ENCODE measurements at regions not wholly inside any gene's neighbourhood (a gene's known extent, or its start where the extent isn't known, plus 50 kb on each side); places are given as distances from the start of the nearest gene placed in this dataset.
"Not testable (repeated sequence)": the region's sequence is repeated elsewhere in the genome, so short reads cannot be mapped to it uniquely, and the experiment has no call there.

GRCh38 chr11:98036810-98037209 is 983.9 kb upstream of the CNTN5 start:
- no peak for DNase-seq (ENCODE audit: low spot score)

GRCh38 chr11:98040061-98040808 is 980.5 kb upstream of the CNTN5 start:
- no peak for DNase-seq (ENCODE audit: low spot score)

- no peak for DNase-seq (ENCODE audit: low spot score)
Observed at GRCh38 chr11:98047647-98048046, 973.1 kb upstream of the CNTN5 start.

DNA sequence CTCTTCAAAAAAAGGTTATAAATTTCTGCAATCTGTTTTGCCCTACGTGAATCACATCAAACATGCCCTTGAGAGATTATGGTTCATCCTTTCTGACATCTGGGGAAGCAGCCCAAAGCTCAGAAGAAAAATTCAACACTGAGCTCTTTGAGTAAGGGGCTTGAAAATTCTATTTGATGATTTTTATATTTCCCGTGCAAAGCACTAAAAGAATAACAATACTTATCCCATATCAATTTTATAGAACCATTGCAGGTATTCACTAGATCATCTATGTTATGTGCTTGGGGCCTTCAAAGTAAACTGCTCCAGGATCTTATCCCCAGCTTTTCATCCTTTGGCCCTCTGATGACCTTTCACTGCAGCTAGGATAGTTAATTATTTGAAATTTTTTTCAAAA is 966.9 kb upstream of the CNTN5 start:
- no peak for DNase-seq (ENCODE audit: low spot score)

DNA sequence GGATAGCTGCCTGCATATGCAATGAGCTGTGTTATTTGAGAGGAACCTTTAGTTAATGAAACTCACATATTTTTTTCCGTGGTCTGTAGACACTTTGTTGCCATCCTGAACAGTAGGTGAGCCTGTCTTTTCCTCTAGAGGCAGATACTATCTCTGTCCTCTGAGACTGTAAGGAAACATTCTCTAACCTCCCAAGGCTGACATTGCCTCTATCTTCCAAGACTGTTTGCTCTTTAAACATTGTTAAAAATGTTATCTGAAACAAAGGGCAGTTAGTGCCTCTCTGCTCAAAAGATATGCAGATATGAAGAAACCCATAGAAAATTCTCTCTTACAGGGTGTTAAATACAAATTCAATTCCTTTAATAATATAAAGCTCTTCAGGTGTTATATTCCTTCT is 963.8 kb upstream of the CNTN5 start:
- no peak for DNase-seq (ENCODE audit: low spot score)

DNA sequence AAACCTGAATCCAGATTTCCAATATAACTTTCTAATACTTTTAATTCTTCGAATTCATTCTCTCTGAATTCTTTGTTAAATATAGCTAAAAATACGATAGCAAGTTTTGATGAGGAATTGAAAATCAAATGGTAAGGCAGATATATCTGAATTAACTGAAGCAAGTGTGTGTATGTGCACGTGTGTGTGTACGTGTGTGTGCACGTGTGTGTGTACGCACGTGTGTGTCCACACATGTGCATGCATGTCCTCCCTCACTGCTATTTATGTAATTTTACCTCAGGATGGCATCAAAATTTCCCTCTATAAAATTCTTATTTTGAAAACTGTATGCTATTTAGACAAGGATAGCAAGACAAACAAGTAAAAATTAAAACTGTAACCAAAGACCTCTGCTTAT is 961.3 kb upstream of the CNTN5 start:
- no peak for DNase-seq (ENCODE audit: low spot score)

GRCh38 chr11:98060759-98061158 is 960.0 kb upstream of the CNTN5 start:
- DNase-seq (ENCODE audit: low spot score): no peak

DNA sequence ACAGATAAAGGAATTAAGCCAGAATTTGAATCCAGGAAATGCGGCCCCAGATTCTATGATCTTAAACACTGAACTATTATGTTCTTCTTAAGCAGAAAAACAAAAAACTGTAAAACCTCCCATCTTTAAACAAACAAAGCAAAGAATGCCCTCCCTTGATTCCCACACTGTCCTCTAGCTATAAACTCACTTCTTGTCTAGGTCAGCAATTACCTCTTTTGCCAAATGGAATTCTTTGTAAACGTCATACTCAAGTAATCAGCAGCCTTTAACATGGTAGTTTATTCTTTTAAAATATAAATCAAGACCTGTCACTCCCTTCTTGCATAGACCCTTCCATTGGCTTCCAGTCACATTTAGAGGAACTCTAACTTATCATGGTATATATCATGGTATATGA is 958.9 kb upstream of the CNTN5 start:
- DNase-seq (ENCODE audit: low spot score): no peak

GRCh38 chr11:98062714-98063113 is 958.0 kb upstream of the CNTN5 start:
- DNase-seq (ENCODE audit: low spot score): no peak

- no peak for DNase-seq (ENCODE audit: low spot score)
Observed at GRCh38 chr11:98068251-98068650, 952.5 kb upstream of the CNTN5 start.

DNA sequence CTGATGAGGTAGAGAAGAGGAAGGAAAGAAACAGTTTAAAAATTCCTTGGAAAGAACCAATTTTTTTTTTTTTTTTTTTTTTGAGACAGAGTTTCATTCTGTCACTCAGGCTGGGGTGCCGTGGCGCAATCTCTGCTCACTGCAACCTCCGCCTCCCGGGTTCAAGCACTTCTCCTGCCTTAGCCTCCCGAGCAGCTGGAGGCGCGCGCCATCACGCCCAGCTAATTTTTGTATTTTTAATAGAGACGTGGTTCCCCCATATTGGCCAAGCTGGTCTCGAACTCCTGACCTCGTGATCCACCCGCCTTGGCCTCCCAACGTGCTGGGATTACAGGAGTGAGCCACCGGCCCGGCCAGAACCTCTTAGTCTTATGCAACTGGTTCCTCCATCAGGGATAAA is 951.6 kb upstream of the CNTN5 start:
- DNase-seq (ENCODE audit: low spot score): not testable (repeated sequence)

DNA sequence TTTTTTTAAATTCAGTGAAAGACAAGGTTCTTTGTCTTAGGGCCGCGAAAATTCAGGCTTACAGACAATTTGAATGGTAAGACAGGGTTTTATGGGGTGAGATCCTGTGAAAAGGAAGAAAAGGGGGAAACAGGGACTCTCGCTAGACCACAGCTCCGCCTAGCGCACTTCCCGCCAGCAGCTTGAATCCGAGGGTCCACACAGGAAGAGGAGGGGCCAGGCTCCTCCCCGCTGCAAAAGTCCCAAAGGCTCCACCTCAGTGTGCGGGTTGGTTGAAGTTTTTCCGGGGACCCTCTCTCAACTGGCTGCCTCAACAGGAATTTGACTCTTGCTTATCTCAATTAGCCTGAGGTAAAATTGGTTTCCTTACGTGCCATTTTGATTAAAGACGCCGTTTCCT is 950.9 kb upstream of the CNTN5 start:
- DNase-seq (ENCODE audit: low spot score): no peak

DNA sequence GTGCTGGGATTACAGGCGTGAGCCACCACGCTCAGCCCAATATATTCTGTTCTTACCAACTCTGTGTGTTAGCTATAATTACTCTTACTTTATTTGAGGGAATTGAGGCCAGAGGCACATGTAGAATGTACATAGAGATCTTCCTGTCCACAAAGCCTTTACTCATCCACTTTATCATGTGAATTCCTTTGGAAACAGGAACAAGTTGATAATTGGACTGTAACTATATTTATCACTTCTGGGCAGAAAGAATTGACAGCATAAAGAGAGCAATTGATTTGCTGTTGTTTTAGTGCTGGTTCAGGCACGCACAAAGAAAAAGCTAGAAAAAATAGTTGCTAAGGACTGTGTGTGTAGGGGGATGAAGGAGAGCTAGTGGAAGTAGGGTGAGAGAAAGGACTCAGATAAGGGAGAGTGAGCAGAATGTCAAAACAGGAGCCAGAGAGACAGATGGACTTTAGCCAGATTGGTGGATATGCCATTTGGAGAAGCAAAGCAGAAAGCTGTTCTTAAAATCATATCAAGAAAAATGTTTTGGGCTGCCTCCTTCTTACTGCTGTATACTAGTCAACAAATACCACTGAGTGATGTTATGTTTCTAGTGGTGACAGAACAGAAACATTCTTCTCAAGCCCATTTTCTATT is 929.8 kb upstream of the CNTN5 start:
- DNase-seq (ENCODE audit: low spot score): no peak

GRCh38 chr11:98099371-98099770 is 921.4 kb upstream of the CNTN5 start:
- no peak for DNase-seq (ENCODE audit: low spot score)

DNA sequence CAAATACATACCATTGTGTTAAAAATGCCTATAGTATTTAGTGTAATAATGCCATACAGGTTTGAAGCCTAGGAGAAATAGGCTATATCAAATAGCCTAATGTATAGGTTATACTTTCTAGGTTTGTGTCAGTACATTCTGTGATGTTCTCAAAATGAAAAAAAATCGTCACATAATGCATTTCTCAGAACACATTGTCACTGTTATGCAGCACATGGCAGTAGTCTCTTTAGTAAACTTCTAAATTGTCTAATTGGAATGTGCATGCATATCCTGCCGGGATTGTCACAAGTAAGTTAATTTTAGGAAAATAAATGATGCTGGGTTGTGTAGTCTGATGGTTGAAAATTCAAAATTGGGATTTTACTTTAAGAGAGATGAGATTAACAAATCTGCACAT is 920.1 kb upstream of the CNTN5 start:
- no peak for DNase-seq (ENCODE audit: low spot score)

GRCh38 chr11:98101329-98101728 is 919.4 kb upstream of the CNTN5 start:
- DNase-seq (ENCODE audit: low spot score): no peak

- no peak for DNase-seq (ENCODE audit: low spot score)
Observed at GRCh38 chr11:98104249-98104648, 916.5 kb upstream of the CNTN5 start.

- DNase-seq (ENCODE audit: low spot score): no peak
Observed at GRCh38 chr11:98107736-98108135, 913.0 kb upstream of the CNTN5 start.

GRCh38 chr11:98110030-98110429 is 910.7 kb upstream of the CNTN5 start:
- DNase-seq (ENCODE audit: low spot score): no peak

GRCh38 chr11:98115873-98116272 is 904.9 kb upstream of the CNTN5 start:
- DNase-seq (ENCODE audit: low spot score): no peak

DNA sequence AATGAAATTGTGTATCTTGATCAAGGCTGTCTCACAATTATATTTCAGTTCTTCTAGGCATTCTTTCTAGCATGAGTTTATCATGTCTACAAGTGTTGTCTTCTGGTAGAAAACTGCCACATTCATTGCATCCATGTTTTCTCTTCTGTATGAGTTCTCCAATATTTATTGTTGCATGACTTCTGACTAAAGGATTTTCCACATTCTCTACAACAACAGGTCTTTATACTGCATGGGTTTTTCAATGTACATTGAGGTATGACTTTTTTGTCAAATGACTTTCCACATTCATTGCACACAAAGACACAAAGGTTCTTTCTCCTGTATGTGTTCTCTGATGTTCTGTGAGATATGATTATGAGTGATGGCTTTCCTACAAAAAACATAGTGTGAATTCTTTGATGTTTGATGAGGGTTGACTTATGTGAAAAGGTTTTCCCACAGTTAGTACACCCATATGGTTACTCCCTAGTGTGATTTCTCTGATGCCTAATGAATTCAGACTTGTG is 890.6 kb upstream of the CNTN5 start:
- DNase-seq (ENCODE audit: low spot score): no peak

- DNase-seq (ENCODE audit: low spot score): no peak
Observed at GRCh38 chr11:98136357-98136756, 884.4 kb upstream of the CNTN5 start.

- no peak for DNase-seq (ENCODE audit: low spot score)
Observed at GRCh38 chr11:98137437-98137836, 883.3 kb upstream of the CNTN5 start.

DNA sequence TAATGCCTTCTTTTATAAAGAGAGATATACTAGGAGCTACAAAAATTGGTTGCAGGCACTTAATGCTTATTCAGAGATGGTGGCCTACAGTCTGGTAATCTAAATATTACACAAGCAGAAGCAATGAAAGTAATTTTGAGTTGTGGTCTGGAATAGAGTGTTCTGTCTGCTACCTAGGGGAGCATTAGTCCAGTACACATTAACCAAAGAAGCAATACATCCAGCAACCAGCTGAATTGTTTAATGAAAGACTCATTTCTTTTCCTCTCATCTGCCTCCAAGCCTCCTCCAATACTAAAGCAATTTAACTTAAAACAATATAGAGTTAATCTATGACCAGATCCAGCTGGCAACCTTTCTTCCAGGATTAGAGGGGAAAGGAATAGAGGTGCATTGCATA is 877.1 kb upstream of the CNTN5 start:
- no peak for DNase-seq (ENCODE audit: low spot score)

Data from HuH-7.5 (cell line).